NCI-H345 treated with DMSO at 0.1 percent for 48 hours (cell line): ENCODE measurements at regions not wholly inside any gene's neighbourhood (a gene's known extent, or its start where the extent isn't known, plus 50 kb on each side); places are given as distances from the start of the nearest gene placed in this dataset.

Source experiments
- DNase-seq: peaks from one replicate; lab custom pipeline; 2025; ENCODE audit not compliant: unreplicated experiment; lab: John Stamatoyannopoulos, UW

GRCh38 chr10:111200505-111201186 lies 123.8 kb downstream of the ADRA2A start:
- DNase-seq: peak; percentile 55

- DNase-seq: no peak
Measured at GRCh38 chr10:111203615-111204014, 126.8 kb downstream of the ADRA2A start.

- DNase-seq: no peak
Measured at GRCh38 chr10:111204838-111205237, 128.0 kb downstream of the ADRA2A start.

- no peak for DNase-seq
Measured at GRCh38 chr10:111206521-111206920, 129.7 kb downstream of the ADRA2A start.

GRCh38 chr10:111207500-111207899 lies 130.7 kb downstream of the ADRA2A start:
- peak; percentile 28 for DNase-seq

GRCh38 chr10:111208951-111209350 lies 132.1 kb downstream of the ADRA2A start:
- DNase-seq: no peak

- DNase-seq: no peak
Measured at GRCh38 chr10:111209692-111210091, 132.9 kb downstream of the ADRA2A start.

GRCh38 chr10:111211241-111211640 lies 134.4 kb downstream of the ADRA2A start:
- no peak for DNase-seq

GRCh38 chr10:111211706-111212105 lies 134.9 kb downstream of the ADRA2A start:
- DNase-seq: no peak

- no peak for DNase-seq
Measured at GRCh38 chr10:111221682-111222480, 145.1 kb downstream of the ADRA2A start.

GRCh38 chr10:111222961-111223360 lies 146.1 kb downstream of the ADRA2A start:
- DNase-seq: no peak

- DNase-seq: no peak
Measured at GRCh38 chr10:111231779-111232178, 154.9 kb downstream of the ADRA2A start.

- DNase-seq: no peak
Measured at GRCh38 chr10:111233439-111233838, 156.6 kb downstream of the ADRA2A start.

- no peak for DNase-seq
Measured at GRCh38 chr10:111234234-111234913, 157.5 kb downstream of the ADRA2A start.

GRCh38 chr10:111234914-111235302 lies 158.1 kb downstream of the ADRA2A start:
- no peak for DNase-seq

- no peak for DNase-seq
Measured at GRCh38 chr10:111240348-111240747, 163.5 kb downstream of the ADRA2A start.

- DNase-seq: no peak
Measured at GRCh38 chr10:111243126-111243525, 166.3 kb downstream of the ADRA2A start.

GRCh38 chr10:111246136-111246535 lies 169.3 kb downstream of the ADRA2A start:
- DNase-seq: no peak

- DNase-seq: peak; percentile 7
Measured at GRCh38 chr10:111246814-111247452, 170.1 kb downstream of the ADRA2A start.

- DNase-seq: no peak
Measured at GRCh38 chr10:111247781-111248389, 171.1 kb downstream of the ADRA2A start.

GRCh38 chr10:111249925-111250324 lies 173.1 kb downstream of the ADRA2A start:
- no peak for DNase-seq
